ENCODE measurements at regions not wholly inside any gene's neighbourhood (a gene's known extent, or its start where the extent isn't known, plus 50 kb on each side); places are given as distances from the start of the nearest gene placed in this dataset.
"Not testable (repeated sequence)": the region's sequence is repeated elsewhere in the genome, so short reads cannot be mapped to it uniquely, and the experiment has no call there.

- not testable (repeated sequence) for TF ChIP-seq ISL1 (CRISPR knock-in tag; IDR thresholded peaks at IDR 0.05); SNAI2 (CRISPR knock-in tag; IDR thresholded peaks at IDR 0.05); PATZ1 (CRISPR knock-in tag; IDR thresholded peaks at IDR 0.05; ENCODE audit: borderline replicate concordance); ZNF8 (CRISPR knock-in tag; IDR thresholded peaks at IDR 0.05); ARNTL (CRISPR knock-in tag; IDR thresholded peaks at IDR 0.05; ENCODE audit: borderline replicate concordance, low read depth)
- TF ChIP-seq, protein P1, sequence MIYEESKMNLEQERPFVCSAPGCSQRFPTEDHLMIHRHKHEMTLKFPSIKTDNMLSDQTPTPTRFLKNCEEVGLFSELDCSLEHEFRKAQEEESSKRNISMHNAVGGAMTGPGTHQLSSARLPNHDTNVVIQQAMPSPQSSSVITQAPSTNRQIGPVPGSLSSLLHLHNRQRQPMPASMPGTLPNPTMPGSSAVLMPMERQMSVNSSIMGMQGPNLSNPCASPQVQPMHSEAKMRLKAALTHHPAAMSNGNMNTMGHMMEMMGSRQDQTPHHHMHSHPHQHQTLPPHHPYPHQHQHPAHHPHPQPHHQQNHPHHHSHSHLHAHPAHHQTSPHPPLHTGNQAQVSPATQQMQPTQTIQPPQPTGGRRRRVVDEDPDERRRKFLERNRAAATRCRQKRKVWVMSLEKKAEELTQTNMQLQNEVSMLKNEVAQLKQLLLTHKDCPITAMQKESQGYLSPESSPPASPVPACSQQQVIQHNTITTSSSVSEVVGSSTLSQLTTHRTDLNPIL (CRISPR knock-in tag; IDR thresholded peaks at IDR 0.05; ENCODE audit: low read depth): not testable (repeated sequence)
Measured at GRCh38 chr18:1033092-1033491, 128.4 kb downstream of the ADCYAP1 start.

Measured in SK-N-SH treated with all-trans-retinoic acid at 6 μM for 48 hours (cell line).